ENCODE measurements at regions not wholly inside any gene's neighbourhood (a gene's known extent, or its start where the extent isn't known, plus 50 kb on each side); places are given as distances from the start of the nearest gene placed in this dataset.
"Not testable (repeated sequence)": the region's sequence is repeated elsewhere in the genome, so short reads cannot be mapped to it uniquely, and the experiment has no call there.

DNA sequence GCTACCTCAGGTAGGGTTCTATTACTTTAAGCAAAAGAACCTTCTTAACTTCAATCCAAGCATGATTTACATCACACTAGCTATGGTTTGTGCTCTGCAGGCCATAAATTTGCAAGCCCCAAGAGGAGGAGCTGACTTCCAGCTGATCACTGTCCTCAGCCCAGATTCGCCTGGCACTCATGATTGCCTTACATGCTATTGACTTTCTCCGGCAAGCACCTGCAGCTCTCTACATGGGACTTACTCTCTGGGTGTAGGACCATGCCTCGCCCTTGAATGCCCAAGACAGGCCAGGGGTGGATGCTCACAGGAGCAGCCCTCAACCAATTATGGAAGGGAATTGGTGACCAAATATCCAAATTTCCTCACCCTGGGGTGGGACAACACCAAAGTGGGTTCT lies 99.8 kb downstream of the ESM1 start:
- DNase-seq (ENCODE audit: low read depth in 3 of 3, low spot score in 1 of 3), result no peak

DNA sequence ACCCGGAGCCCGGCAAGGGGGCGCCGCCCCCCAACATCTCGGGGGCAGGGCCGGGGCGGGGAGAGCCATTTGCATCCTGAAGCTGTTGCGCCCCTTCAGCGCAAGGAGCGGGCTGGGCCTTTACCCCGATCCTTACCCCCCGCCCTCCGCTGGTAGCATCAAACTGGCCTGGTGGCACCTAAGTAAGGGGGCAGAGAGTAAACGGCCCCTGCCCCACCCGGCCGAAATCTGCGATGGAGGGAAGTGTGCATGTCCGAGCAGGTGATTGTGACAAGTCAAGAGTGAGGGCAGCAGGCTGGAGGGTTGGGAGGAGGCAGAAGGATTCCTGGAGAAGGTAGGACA lies 101.2 kb downstream of the ESM1 start:
- no peak for DNase-seq (ENCODE audit: low read depth in 3 of 3, low spot score in 1 of 3)

DNA sequence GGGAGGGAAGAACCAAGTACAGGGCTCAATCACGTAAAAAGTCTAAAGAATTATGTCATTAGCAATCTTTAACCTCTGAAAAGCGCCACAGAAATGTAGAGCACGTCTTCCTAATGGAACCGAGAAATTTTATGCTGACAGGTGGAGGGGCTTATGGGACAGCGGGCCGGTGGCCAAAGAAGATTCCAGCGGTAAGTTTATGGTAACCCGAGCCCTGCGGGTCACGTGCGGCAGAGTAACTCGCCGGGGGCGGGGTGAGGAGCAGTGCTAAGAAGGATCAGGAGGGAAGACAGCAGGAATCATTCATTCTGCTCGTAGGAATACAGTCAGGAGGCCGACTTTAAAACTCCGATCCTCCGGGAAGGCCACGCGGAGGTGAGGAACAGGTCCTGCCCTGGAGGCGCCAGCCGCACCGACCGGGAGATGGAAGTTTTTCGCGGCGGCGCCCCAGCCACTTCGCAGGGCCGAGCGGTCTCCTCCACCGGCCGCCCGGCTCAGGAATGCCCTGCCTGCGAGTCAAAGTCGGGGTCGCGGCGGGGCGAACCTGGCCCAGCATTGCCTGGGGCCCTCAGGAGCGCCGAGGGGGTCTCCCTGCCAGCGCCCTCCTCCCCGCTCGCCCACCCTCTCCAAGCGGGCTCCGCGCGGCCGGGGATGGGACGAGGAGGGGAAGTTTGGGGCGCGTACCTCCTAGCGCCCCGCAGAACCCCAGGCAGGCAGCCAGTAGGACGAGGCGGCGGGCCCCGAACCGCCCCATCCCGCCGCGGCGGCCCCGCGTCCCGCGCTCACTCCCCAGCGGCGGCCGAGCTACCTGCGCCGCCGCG lies 101.8 kb downstream of the ESM1 start:
- DNase-seq (ENCODE audit: low read depth in 3 of 3, low spot score in 1 of 3), result no peak

DNA sequence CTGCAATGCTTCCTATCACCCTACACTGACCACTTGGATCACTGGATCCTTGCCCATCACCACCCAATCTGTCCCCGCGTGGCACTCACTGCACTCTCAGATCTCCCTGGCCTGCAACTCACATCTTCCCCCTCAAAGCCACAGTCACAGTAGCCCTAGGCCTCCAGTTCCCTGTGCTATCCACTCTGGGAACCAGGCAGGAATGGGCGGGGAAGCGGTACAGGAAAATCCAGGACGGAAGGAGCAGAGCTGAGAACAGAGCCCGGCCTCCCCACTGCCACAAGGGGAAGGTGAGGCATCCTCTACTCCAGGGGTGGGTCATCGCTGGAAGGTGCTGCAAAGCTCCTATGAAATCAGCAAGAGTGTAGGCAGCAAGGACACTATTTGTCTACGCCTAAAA lies 102.6 kb downstream of the ESM1 start:
- DNase-seq (ENCODE audit: low read depth in 3 of 3, low spot score in 1 of 3), result no peak

DNA sequence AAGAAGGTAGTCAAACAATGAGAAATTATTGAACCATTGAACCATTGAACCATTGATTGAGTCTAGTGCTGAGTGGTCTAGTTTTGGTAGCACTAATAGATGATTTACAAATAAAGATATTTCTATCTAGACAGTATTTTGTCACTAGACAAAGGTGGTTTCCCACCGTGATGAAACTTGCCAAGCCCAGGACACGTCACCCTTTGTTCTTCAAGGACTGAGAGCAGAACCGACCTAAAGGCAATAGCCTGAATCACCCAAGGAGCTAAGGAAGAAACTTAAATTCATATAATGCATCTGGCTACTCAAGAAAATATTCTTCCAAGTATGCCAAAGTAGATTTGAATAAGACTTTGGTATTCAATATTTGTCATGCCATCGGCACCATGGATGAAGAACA lies 103.3 kb downstream of the ESM1 start:
- DNase-seq (ENCODE audit: low read depth in 3 of 3, low spot score in 1 of 3), result no peak

DNA sequence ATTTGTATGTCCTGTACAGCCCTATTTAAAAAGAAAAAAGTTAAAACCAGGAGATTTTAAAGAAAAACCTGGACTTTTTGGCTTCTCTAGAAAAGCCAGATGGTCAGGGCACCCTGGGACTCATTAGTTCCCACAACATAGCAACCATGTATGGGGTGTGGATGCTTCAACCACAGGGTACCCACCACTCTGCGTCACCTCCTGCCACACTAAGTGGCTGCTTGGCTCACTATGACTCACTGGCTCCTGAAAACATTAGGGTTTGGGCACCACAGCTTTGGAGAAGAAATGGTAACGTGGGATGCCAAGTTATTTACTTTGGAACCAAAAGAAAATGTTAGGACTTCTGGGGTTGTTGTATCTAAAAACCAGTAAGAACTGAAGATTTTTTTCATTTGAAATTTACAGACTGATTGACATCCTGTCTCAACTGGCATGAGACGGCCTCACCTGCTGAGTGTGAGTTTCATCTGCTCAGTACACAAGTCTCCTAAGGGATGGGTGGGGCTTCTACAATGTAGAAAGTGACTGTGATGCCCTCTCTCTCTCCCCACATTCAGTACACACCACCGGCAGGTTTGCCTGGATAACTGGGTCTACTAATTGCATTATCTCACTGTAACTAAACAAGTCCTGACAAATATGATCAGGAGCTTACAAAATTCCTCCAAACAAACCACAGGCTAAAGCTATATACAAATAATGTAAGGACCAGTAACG lies 103.9 kb downstream of the ESM1 start:
- DNase-seq (ENCODE audit: low read depth in 3 of 3, low spot score in 1 of 3), result no peak

DNA sequence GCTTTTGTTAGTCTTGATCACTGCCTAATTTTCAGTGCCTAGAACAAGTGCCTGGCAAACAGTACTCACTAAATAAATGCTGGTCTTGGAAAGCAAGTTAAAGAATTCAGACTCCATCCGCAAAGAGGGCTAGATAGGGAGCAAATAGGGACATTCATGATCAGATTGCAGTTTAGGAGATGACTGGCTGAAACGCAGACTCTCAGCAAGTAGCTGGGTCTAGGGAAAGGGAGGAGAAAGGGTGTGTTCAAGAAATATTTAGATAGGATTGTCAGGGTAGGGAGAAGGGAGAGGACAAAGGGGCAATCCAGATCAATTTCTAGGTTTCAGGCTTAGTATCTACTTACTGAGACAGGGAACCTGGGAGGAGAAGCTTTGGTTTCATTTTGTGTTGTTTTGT lies 108.4 kb downstream of the ESM1 start:
- DNase-seq (ENCODE audit: low read depth in 3 of 3, low spot score in 1 of 3), result no peak

DNA sequence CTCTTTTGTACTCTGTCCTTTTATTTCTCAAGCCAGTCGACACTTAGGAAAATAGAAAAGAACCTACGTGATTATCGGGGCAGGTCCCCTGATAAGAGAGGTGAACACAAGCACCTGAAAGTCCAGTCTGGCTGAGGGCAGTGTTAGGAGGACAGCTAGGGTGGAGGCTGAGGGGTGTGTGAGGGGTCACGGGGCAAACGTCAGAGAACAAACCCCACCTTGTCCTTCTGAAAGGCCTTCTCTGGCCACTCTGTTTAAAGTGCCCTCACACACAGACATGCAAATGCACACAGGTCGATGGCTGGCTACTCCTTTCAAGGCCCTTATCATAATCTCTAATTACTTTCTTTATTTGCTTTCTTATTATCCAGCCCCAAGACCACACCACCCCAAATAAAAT lies 108.8 kb downstream of the ESM1 start:
- no peak for DNase-seq (ENCODE audit: low read depth in 3 of 3, low spot score in 1 of 3)

DNA sequence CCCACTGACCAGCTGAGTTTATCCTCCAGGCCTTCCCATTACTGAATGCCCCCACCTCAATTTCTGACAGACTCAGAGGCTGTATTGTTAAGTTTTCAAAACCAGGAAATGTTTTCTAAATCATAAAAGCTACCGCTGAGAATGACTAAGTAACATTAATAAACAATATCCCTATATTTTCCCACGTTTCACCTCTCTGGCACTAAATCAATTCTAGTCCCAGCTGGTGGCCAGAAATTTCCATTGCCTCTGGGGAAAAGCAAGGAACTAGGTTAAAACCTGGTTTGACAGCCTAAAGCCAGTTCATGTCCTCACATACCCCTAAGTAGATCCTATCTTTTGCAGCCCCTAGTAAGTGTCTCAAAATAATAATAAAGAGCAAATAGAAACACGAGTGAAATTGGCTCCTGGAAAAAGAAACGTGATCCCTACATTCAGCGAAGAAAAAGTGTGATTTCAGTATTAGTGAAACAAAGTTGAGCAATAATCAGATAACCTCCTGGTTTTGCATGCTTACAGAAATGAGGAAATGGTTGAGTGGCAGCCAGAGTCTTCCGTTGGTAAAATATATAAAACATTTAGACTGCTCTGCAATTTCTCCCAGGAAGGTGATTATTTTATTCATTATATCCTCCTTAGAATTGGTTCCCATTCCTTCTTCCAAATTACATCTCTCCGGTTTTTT lies 110.9 kb downstream of the ESM1 start:
- no peak for DNase-seq (ENCODE audit: low read depth in 3 of 3, low spot score in 1 of 3)

DNA sequence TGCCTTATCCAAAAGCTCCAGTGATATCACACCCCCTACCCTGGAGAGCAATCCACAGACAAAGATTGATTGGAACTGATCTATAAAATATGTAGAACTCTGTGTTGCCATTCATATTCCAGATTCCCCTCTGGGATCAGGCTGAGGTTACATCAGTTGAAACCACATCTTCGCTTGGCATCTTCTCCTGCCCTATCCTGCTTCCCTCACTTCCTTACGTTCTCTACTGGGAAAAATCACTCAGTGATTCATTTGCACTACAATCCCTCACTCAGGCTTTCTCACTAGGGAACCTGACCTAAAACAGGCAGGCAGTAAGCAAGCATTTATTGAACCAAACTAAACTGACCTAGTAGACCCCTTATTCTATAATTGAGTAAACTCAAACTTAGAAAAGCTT lies 111.7 kb downstream of the ESM1 start:
- DNase-seq (ENCODE audit: low read depth in 3 of 3, low spot score in 1 of 3), result no peak

DNA sequence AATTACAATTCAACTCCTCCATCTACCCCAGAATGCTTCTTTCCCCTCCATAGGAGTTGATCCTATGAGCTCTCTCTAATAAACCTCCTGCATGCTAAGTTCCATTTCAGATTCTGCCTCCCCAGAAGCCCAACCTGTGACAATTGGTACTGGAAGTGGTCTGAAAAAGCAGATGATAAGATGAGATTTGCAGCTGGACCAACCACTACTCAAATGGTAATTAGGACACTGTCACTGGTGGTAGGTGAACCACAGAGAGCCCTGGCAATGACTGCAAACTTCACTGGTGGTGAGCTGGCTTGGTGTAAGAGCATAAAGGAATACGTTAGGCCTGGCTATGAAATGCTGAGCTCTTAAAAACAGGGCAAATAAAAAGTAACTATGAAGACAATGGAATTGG lies 112.6 kb downstream of the ESM1 start:
- no peak for DNase-seq (ENCODE audit: low read depth in 3 of 3, low spot score in 1 of 3)

DNA sequence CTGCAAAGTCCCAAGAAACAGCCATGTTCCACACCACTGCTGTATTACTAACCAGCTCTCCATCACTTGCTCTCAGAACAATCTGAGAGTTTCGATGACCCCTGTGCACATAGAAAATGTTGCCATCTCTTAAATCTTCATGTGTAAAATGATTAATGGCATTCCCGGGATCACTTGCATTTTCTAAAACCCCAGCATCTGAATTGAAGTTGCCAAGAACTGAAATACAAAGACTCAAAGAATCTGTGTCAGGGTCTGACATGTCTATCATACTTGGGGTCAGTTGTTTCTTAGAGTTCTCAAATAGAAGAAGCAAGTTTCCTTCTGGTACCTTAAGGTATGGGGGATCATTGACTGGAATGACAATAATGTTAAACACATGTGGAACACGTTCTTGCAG lies 115.1 kb downstream of the ESM1 start:
- DNase-seq (ENCODE audit: low read depth in 3 of 3, low spot score in 1 of 3), result no peak

DNA sequence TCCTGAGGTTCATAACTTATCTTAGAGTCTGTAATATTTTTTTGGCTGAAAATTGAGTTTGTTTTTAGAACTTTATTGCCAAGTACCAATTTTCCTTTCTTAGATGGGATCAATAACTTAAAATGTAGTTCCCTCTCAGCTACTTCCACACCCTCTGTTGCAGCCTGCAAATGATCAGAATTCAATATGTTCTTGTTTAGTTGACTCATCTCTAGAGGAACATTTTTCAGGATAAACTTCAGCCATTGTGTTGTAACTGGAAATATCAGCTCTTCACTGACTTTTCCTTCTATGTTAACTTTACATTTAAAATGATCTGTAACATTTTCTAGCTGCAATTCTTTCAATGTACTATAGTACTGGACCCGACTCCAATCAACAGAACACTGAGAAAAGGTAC lies 115.7 kb downstream of the ESM1 start:
- DNase-seq (ENCODE audit: low read depth in 3 of 3, low spot score in 1 of 3), result no peak

DNA sequence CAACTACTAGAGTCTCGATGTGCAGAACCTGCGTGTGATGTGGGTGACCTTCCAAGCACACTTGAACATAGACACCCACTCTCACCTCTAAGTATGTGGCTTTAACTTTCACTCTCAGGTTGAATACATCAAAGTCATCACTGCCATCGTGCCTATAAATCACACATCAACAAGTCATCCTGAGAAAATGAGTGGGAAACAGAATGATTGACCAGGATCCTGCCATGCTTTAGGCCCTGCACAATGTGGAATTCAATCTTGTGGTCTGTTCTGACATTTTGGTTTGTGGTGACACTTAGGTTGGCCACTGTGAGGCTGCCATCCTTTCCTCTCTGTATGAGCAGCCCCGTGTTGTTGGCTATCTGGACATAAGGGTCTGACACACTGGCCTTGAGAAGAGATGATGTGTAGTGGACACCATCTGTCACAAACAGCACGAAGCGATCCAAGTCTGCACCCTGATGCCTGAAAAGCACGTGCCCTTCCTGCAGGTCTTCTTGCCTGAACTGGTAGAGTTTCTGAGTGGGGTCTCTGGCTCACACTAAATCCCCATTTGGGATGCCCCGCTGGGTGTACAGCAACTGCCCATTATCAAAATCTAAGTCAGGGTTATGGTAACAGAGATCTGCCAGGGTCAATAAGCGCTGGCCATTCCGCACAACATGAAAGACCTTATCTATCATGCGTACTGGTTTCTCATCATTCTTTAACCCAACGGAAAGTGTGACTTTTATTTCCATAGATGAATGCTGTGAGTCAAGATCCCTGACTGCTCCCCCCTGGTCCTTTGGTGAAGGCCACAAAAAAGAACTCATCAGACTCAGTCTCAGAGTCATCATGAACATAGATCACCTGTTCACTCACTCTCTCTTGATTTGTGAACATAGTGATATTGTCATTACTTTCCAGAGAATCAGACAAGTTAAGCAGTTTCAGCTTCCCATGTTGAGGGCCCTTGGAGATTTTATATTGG lies 116.6 kb downstream of the ESM1 start:
- no peak for DNase-seq (ENCODE audit: low read depth in 3 of 3, low spot score in 1 of 3)

DNA sequence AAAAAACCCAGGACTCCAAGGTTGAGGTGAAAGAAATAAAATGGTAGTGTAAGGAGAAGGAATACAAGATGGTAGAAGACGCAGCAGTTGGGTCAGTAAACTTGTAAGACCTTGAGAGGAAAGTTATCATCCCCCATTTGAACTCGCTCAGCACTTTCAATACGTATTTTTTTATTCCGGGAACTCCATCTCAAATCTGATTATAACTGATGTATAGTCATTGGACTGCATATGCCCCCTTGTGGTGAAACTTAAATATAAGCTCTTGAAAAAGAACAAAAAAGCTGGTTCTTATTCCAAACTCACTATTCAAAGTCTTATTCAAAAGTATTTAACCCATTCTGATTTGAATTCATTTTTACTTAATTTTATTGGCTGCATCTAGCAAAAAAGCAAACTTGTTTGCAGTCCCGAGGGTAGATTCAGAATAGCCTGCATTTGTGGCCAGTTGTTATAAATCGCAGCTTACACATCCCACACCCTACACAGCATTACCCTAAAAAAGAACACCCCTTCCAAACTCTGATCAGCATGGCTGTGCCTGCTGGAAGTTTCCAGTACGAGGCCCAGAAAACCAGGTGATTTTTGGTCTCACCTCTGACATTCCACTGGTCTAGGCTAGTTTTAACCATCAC lies 118.0 kb downstream of the ESM1 start:
- no peak for DNase-seq (ENCODE audit: low read depth in 3 of 3, low spot score in 1 of 3)

DNA sequence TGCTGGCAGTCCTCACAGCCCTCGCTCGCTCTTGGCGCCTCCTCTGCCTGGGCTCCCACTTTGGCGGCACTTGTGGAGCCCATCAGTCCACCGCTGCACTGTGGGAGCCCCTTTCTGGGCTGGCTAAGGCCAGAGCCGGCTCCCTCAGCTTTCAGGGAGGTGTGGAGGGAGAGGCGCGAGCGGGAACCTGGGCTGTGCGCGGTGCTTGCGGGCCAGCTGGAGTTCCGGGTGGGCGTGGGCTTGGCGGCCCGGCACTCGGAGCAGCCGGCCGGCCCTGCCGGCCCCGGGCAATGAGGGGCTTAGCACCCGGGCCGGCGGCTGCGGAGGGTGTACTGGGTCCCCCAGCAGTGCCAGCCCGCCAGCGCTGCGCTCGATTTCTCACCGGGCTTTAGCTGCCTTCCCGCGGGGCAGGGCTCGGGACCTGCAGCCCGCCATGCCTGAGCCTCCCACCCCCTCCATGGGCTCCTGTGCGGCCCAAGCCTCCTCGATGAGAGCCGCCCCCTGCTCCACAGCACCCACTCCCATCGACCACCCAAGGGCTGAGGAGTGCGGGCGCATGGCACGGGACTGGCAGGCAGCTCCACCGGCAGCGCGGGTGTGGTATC lies 120.4 kb downstream of the ESM1 start:
- not testable (repeated sequence) for DNase-seq (ENCODE audit: low read depth in 3 of 3, low spot score in 1 of 3)

DNA sequence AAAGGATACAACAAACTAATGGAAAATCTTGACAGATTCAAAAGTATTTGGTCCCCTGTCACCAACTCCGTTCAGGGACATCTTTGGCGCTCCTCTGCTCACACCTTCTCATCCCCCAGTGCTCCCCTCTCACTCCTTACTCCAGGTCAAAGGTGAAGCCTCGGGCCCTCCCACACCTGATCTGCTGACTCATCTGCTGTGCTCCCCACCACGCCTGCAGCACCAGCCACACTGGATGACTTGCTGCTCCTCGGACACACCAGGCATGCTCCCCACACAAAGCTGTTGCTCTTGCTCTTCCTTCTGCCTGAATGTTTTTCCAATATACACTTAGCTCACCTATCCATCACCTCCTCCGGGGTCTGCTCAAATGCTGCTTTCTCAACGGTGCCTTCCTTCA lies 123.4 kb downstream of the ESM1 start:
- DNase-seq (ENCODE audit: low read depth in 3 of 3, low spot score in 1 of 3), result no peak

DNA sequence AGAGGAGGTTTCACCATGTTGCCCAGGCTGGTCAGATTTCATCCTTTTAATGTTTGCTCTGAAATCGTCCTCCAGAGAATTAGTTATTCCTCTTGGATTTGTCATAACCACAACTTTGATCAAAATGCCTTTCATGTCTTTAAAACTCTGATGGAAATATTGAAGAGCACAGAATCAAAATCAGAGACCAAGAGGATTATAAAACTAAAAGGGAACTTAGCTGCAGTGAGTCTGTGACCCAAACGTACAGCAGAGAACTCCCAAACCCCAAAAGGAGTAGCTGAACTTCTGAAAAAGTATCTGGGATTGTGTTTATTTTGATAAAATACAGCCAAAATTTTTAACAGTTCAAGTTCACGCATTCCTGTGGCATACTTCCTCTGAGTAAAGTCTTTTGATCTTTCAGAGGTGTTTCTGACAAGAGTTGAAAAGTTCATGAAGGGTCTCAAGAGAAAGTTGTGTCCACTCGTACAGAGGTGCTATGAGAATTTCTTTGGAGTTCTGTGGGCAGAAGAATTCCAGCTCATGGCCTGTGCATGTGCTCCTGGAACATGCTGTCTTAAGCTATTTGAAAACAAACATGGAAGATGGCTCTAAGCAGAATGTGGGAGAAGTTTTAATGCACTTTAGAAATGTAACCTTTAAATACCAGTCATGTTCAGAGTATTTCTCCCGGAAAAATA lies 124.0 kb downstream of the ESM1 start:
- DNase-seq (ENCODE audit: low read depth in 3 of 3, low spot score in 1 of 3), result no peak

DNA sequence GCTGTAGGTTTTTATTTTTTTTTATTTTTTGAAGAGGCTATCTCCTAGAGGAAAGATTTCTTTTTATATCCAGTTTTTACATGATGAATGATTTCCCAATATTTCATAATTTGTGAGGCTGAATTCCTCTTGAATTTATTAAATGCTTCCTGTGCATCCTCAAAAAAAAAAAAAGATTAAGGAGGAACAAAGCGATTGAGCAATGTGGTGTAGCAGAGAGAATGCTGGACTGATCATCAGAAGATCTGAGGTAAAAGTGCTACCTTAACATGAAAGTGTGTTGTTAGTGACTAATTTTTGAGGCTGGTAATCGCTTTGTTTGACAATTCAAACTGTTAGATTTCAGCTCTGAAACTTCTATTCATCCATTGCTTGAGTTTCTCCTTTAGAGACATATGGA lies 125.1 kb downstream of the ESM1 start:
- no peak for DNase-seq (ENCODE audit: low read depth in 3 of 3, low spot score in 1 of 3)

DNA sequence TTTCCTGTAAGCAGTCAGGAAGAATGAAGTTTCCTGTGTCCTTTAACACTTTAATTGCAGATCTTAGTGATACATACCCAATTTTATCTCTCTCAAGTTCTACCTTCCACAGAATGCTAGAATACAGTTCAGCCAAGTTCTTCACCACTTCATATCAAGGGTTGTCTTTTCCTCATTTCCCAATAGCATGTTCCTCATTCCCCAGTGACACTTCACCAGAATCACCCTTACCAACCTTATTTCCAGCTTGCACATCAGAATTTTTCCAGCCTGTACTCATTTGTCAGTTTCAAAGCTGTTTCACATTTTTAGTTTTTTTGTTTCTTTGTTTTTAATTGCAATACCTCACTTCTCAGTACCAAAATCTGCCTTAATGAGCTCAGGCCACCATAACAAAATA lies 126.1 kb downstream of the ESM1 start:
- DNase-seq (ENCODE audit: low read depth in 3 of 3, low spot score in 1 of 3), result no peak

Measured in stimulated activated CD4-positive, alpha-beta T cell treated with anti-CD3 and anti-CD28 coated beads, TNF-alpha, amount 100 ng/mL, for 1 hour (primary cell).